GM12878 (cell line): ENCODE measurements at regions not wholly inside any gene's neighbourhood (a gene's known extent, or its start where the extent isn't known, plus 50 kb on each side); places are given as distances from the start of the nearest gene placed in this dataset.

ENCODE experiments used
- BCL3 ChIP-seq: IDR thresholded peaks from 2 replicates; pipeline ENCODE4 v1.6.1; 2011; ENCODE audit warnings: borderline replicate concordance, low read depth, mild to moderate bottlenecking, moderate library complexity, low read length; ENCODE audit not compliant: insufficient read depth, poor library complexity, severe bottlenecking
- CHD1 ChIP-seq: IDR thresholded peaks from 2 replicates; pipeline ENCODE4 v1.6.1; 2012; ENCODE audit warnings: low read depth, low read length, improper control_type of control experiment
- CTCF ChIP-seq, 3 experiments: IDR thresholded peaks in 2 of 3; conservative IDR thresholded peaks in 1 of 3; 2 replicates each; pipeline ENCODE4 v1.5.1; 2011; ENCODE audit warnings: low read depth in 3 of 3, low read length in 3 of 3, mild to moderate bottlenecking in 3 of 3, control low read depth in 2 of 3, moderate library complexity in 2 of 3, inconsistent platforms in 1 of 3, mixed read lengths in 1 of 3; ENCODE audit not compliant: control insufficient read depth in 2 of 3, insufficient read depth in 1 of 3; ENCODE audit errors: extremely low read depth in 1 of 3
- E2F8 ChIP-seq: fragments of 450-650 bp; IDR thresholded peaks from 2 replicates; pipeline ENCODE4 v1.6.1; 2018; ENCODE audit warnings: mild to moderate bottlenecking, low read depth, moderate library complexity; ENCODE audit not compliant: partially characterized antibody
- PML ChIP-seq: IDR thresholded peaks from 2 replicates; pipeline ENCODE4 v1.6.1; 2012; ENCODE audit warnings: low read length, inconsistent platforms
- RAD21 ChIP-seq: IDR thresholded peaks from 2 replicates; pipeline ENCODE4 v1.6.1; 2011; ENCODE audit warnings: mild to moderate bottlenecking, low read depth, low read length, moderate library complexity; ENCODE audit not compliant: insufficient read depth
- USF2 ChIP-seq: IDR thresholded peaks from 2 replicates; pipeline ENCODE4 v1.6.1; 2011; ENCODE audit warnings: low read depth, low read length, improper control_type of control experiment, borderline replicate concordance
- ZNF274 ChIP-seq: IDR thresholded peaks from one replicate; pipeline ENCODE4 v1.8.0; 2011; ENCODE audit not compliant: insufficient read length, insufficient read depth

- TF ChIP-seq E2F8: no peak
- no peak for TF ChIP-seq ZNF274
- TF ChIP-seq RAD21: no peak
- no peak for TF ChIP-seq BCL3
- no peak for TF ChIP-seq CTCF (IDR thresholded peaks at IDR 0.05 in 2 of 3, conservative IDR thresholded peaks at IDR 0.05 in 1 of 3; ENCODE audit: control insufficient read depth in 2 of 3, extremely low read depth in 1 of 3, insufficient read depth in 1 of 3, low read depth in 3 of 3, low read length in 3 of 3)
- no peak for TF ChIP-seq CHD1
- TF ChIP-seq USF2: no peak
- no peak for TF ChIP-seq PML
These were observed 416.1 kb downstream of the ATP23 start for GRCh38 chr12:58357511-58357910.
